K562 (cell line): ENCODE measurements at regions not wholly inside any gene's neighbourhood (a gene's known extent, or its start where the extent isn't known, plus 50 kb on each side); places are given as distances from the start of the nearest gene placed in this dataset.

Source experiments
- CBX1 ChIP-seq: sonication (generic); IDR thresholded peaks from 2 replicates; pipeline ENCODE4 v1.6.1; 2016; ENCODE audit warnings: antibody characterized with exemption, low read depth, mild to moderate bottlenecking
- CREBBP ChIP-seq: IDR thresholded peaks from one replicate; pipeline ENCODE4 v1.6.1; 2012; ENCODE audit warnings: low read depth, mild to moderate bottlenecking, control low read depth, inconsistent platforms, low read length
- DNMT1 ChIP-seq: fragments of 450-650 bp; IDR thresholded peaks from 2 replicates; pipeline ENCODE4 v1.6.1; 2016; ENCODE audit warnings: antibody characterized with exemption, mild to moderate bottlenecking
- ETV1 ChIP-seq: fragments of 450-650 bp; conservative IDR thresholded peaks from 2 replicates; pipeline ENCODE4 v1.6.1; 2016; ENCODE audit warnings: missing genetic modification characterization, control low read depth, low read depth, missing compliant biosample characterization
- FOXJ3 ChIP-seq: sonication (generic); formaldehyde crosslinking; IDR thresholded peaks from 2 replicates; pipeline ENCODE4 v1.4.0; 2020; ENCODE audit warnings: mild to moderate bottlenecking, missing genetic modification reagents
- HLTF ChIP-seq: fragments of 450-650 bp; IDR thresholded peaks from 2 replicates; pipeline ENCODE4 v1.6.1; 2016
- HNRNPH1 ChIP-seq: fragments of 200-400 bp; formaldehyde crosslinking; optimal IDR thresholded peaks from 2 replicates; pipeline ENCODE3; 2017; ENCODE audit warnings: low read depth, mild to moderate bottlenecking, low read length, moderate library complexity
- IFI16 ChIP-seq: fragments of 250-450 bp; sonication (Bioruptor Pico); IDR thresholded peaks from 2 replicates; pipeline ENCODE4 v2.1.2; 2022; ENCODE audit warnings: mild to moderate bottlenecking, inconsistent platforms
- KLF10 ChIP-seq: fragments of 250-450 bp; sonication (Bioruptor Pico); IDR thresholded peaks from 2 replicates; pipeline ENCODE4 v1.6.1; 2021; ENCODE audit warnings: matching md5 sums
- MBD1 ChIP-seq: fragments of 250-450 bp; sonication (Bioruptor Pico); IDR thresholded peaks from 2 replicates; pipeline ENCODE4 v1.8.0; 2022; ENCODE audit warnings: inconsistent platforms
- MLX ChIP-seq, 2 experiments: fragments of 450-650 bp in 1 of 2; sonication (generic) in 1 of 2; formaldehyde crosslinking; conservative IDR thresholded peaks; 2 replicates each; pipeline versions ENCODE4 v1.4.0 to v1.8.1; 2020 to 2022; ENCODE audit warnings: mild to moderate bottlenecking in 1 of 2, missing genetic modification reagents in 1 of 2
- NFRKB ChIP-seq: fragments of 450-650 bp; IDR thresholded peaks from 2 replicates; pipeline ENCODE4 v1.6.1; 2016; ENCODE audit warnings: low read depth
- NR3C1 ChIP-seq: sonication (generic); formaldehyde crosslinking; IDR thresholded peaks from 2 replicates; pipeline ENCODE4 v1.8.1; 2022; ENCODE audit warnings: missing genetic modification reagents
- RBBP5 ChIP-seq: fragments of 200-600 bp; sonication (generic); IDR thresholded peaks from 2 replicates; pipeline ENCODE4 v1.6.1; 2012; ENCODE audit warnings: borderline replicate concordance, mild to moderate bottlenecking, low read length, control low read depth, inconsistent platforms; ENCODE audit not compliant: insufficient read depth, poor library complexity, severe bottlenecking
- SMAD4 ChIP-seq: fragments of 250-450 bp; sonication (Bioruptor Pico); conservative IDR thresholded peaks from 2 replicates; pipeline ENCODE4 v1.8.0; 2021; ENCODE audit warnings: inconsistent platforms, mild to moderate bottlenecking, moderate library complexity
- TEAD4 ChIP-seq, 2 experiments: sonication (generic) in 1 of 2; formaldehyde crosslinking in 1 of 2; IDR thresholded peaks; 2 replicates each; pipeline versions ENCODE4 v1.6.1 to v1.8.0; 2012 to 2022; ENCODE audit warnings: borderline replicate concordance in 1 of 2, inconsistent platforms in 1 of 2, low read length in 1 of 2, mild to moderate bottlenecking in 1 of 2, missing genetic modification reagents in 1 of 2
- ZBED1 ChIP-seq: IDR thresholded peaks from 2 replicates; pipeline ENCODE4 v1.6.1; 2014
- ZNF324 ChIP-seq: fragments of 250-450 bp; sonication (Bioruptor Pico); IDR thresholded peaks from 2 replicates; pipeline ENCODE4 v1.4.0; 2020; ENCODE audit warnings: mild to moderate bottlenecking
- ZNF780A ChIP-seq: fragments of 250-450 bp; sonication (Bioruptor Pico); IDR thresholded peaks from 2 replicates; pipeline ENCODE4 v1.5.0; 2021; ENCODE audit warnings: mild to moderate bottlenecking
- TF ChIP-seq, protein P1 (sequence below): sonication (generic); formaldehyde crosslinking; IDR thresholded peaks from 2 replicates; pipeline ENCODE4 v1.8.0; 2023; ENCODE audit warnings: mild to moderate bottlenecking, missing genetic modification reagents
- TF ChIP-seq, protein P2 (sequence below): sonication (generic); formaldehyde crosslinking; IDR thresholded peaks from 2 replicates; pipeline ENCODE4 v1.9.0; 2022; ENCODE audit warnings: mild to moderate bottlenecking, missing genetic modification reagents
- TF ChIP-seq, protein P3 (sequence below), 3 experiments: fragments of 200-800 bp in 1 of 3; fragments of 250-450 bp in 1 of 3; fragments of 450-650 bp in 1 of 3; sonication (Bioruptor Pico) in 1 of 3; sonication (Bioruptor generic) in 1 of 3; formaldehyde crosslinking in 1 of 3; IDR thresholded peaks; 2 replicates each; pipeline versions ENCODE4 v1.6.1 to v1.8.0; 2016 to 2022; ENCODE audit warnings: mild to moderate bottlenecking in 2 of 3, missing genetic modification characterization in 2 of 3, missing compliant biosample characterization in 1 of 3, moderate library complexity in 1 of 3

DNA sequence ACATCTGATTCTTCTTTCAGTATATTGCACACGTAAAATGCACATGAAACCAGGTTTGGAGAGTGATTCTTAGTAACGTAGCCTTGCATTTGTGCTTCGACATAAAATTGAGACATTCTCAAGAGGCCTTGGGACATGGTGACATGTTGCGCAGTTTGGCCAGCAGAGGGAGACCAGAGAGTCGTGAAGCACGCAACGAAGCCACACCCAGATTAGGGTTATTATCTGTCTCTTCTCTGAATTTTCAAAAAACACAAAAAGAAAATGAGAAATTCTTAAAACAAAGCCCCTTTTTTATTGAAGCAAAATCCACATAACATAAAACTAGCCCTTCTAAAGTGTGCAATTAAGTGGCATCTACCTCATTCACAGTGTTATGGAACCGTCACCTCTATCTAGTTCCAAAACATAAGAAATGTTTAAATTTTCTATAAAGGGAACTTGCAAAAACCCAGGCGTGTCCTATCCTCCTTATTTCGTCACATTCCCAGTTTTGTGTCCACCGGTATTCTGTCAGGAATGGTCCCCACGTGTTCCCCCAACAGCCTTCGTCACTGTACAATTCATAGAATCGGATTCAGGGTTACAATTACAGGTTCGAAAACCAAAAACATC lies 108.8 kb upstream of the ATF7IP start (continued):
- TF ChIP-seq TEAD4 (IDR thresholded peaks at IDR 0.05; ENCODE audit: low read length) = 0 out of 2 replicates have a peak, but pooled peaks have one; percentile 16
- no peak for TF ChIP-seq TEAD4 (CRISPR knock-in tag; IDR thresholded peaks at IDR 0.05; ENCODE audit: borderline replicate concordance)
- no peak for TF ChIP-seq FOXJ3 (CRISPR knock-in tag)
- no peak for TF ChIP-seq CBX1
- TF ChIP-seq NR3C1 (CRISPR knock-in tag) = no peak
- TF ChIP-seq ZNF780A (CRISPR knock-in tag) = no peak
- TF ChIP-seq IFI16 (CRISPR knock-in tag) = no peak
- no peak for TF ChIP-seq ZBED1
- TF ChIP-seq, protein P1, sequence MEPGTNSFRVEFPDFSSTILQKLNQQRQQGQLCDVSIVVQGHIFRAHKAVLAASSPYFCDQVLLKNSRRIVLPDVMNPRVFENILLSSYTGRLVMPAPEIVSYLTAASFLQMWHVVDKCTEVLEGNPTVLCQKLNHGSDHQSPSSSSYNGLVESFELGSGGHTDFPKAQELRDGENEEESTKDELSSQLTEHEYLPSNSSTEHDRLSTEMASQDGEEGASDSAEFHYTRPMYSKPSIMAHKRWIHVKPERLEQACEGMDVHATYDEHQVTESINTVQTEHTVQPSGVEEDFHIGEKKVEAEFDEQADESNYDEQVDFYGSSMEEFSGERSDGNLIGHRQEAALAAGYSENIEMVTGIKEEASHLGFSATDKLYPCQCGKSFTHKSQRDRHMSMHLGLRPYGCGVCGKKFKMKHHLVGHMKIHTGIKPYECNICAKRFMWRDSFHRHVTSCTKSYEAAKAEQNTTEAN (CRISPR knock-in tag) = no peak
- TF ChIP-seq, protein P2, sequence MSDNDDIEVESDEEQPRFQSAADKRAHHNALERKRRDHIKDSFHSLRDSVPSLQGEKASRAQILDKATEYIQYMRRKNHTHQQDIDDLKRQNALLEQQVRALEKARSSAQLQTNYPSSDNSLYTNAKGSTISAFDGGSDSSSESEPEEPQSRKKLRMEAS (CRISPR knock-in tag) = no peak
- no peak for TF ChIP-seq HNRNPH1
- no peak for TF ChIP-seq DNMT1
- TF ChIP-seq ETV1 (tag) = no peak
- no peak for TF ChIP-seq MLX (CRISPR knock-in tag; conservative IDR thresholded peaks at IDR 0.05)
- no peak for TF ChIP-seq MBD1 (CRISPR knock-in tag)
- TF ChIP-seq RBBP5 = no peak
- TF ChIP-seq, protein P3, sequence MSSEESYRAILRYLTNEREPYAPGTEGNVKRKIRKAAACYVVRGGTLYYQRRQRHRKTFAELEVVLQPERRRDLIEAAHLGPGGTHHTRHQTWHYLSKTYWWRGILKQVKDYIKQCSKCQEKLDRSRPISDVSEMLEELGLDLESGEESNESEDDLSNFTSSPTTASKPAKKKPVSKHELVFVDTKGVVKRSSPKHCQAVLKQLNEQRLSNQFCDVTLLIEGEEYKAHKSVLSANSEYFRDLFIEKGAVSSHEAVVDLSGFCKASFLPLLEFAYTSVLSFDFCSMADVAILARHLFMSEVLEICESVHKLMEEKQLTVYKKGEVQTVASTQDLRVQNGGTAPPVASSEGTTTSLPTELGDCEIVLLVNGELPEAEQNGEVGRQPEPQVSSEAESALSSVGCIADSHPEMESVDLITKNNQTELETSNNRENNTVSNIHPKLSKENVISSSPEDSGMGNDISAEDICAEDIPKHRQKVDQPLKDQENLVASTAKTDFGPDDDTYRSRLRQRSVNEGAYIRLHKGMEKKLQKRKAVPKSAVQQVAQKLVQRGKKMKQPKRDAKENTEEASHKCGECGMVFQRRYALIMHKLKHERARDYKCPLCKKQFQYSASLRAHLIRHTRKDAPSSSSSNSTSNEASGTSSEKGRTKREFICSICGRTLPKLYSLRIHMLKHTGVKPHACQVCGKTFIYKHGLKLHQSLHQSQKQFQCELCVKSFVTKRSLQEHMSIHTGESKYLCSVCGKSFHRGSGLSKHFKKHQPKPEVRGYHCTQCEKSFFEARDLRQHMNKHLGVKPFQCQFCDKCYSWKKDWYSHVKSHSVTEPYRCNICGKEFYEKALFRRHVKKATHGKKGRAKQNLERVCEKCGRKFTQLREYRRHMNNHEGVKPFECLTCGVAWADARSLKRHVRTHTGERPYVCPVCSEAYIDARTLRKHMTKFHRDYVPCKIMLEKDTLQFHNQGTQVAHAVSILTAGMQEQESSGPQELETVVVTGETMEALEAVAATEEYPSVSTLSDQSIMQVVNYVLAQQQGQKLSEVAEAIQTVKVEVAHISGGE (CRISPR knock-in tag; IDR thresholded peaks at IDR 0.05) = peak in 1 of 3 experiments; percentile 51; a peak in 2 of 6 replicates
- TF ChIP-seq NFRKB = peak; percentile 78; the same call in 1 of the 2 replicates
- no peak for TF ChIP-seq SMAD4 (CRISPR knock-in tag)
- TF ChIP-seq KLF10 = no peak
- no peak for TF ChIP-seq HLTF
- TF ChIP-seq ZNF324 (CRISPR knock-in tag) = no peak
- no peak for TF ChIP-seq CREBBP
